Caki2 (cell line): ENCODE measurements at regions not wholly inside any gene's neighbourhood (a gene's known extent, or its start where the extent isn't known, plus 50 kb on each side); places are given as distances from the start of the nearest gene placed in this dataset.

ENCODE experiments used
- DNase-seq: peaks from one replicate; pipeline ENCODE4 v3.0.0-alpha.2; 2015; ENCODE audit warnings: low read depth
- in situ Hi-C: cut with HindIII; loops from 2 replicates; pipeline ENCODE4 v1.10.0; 2016; ENCODE audit warnings: low sequenced_read_pairs, low pct_unique_long_range_greater_than_20kb, mixed read lengths

DNA sequence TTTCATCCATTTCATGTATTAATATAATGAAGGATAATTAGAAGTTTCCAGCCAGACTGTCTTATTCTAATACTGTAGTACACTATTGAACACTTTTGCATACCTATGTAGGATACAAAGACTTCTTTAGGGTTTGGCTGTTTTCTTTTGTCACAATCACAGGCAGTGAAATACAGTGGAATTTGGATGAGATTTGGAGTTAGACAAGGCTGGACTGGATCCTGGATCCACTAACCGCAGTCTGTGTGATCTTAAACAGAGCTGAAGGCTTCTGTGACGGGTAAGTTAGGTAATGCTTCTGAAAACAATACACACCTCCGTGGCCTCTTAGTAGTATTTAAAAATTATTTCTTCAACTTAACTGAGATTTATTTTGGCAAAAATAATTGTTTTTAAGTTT is 1128.6 kb upstream of the CDH2 start:
- DNase-seq, result no peak
- in situ Hi-C loops, result no loop called here

DNA sequence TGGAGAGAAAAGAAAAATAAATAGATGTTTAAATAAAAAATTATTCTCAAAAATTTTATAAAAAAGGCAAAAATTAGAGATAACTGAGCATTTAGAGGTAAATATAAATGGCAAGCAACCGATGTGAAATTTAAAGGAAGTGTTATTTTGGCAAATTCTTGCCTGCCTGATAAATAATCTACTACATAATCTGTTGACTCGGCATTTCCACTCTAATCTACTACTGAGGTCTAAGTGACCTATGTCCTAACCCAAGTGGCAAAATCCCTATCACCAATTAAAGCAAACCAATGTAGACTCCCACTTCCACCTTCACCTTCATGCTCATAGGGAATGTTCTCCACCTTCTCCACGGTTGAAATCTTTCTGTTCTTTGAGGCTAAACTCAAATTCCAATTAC is 1124.1 kb upstream of the CDH2 start:
- no peak for DNase-seq
- in situ Hi-C loops, result no loop called here

- no peak for DNase-seq
- in situ Hi-C loops, result no loop called here
These were observed 1108.5 kb upstream of the CDH2 start for GRCh38 chr18:29285471-29285870.

DNA sequence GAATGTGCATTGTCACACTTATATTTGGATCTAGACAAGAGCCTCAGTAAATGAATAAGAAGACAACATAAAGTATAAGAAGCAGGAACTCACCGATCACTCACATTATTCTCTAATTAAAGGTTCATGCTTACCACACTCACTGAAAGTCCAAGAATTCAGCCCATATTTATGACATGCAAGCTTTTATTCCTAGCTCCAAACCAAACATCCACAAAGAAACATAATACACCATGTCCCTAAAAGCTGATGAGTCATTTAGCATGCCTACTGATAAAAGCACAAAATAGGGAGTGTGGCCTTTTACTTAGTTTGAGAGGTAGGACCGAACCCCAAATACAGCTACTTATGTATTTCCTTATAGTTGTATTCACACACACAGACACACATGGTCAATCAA is 1094.6 kb upstream of the CDH2 start:
- no peak for DNase-seq

GRCh38 chr18:29259838-29260237 is 1082.9 kb upstream of the CDH2 start:
- no peak for DNase-seq
- in situ Hi-C loops, result no loop called here

More for the DNA sequence above, 1094.6 kb upstream of the CDH2 start:
- in situ Hi-C loops, result no loop called here

DNA sequence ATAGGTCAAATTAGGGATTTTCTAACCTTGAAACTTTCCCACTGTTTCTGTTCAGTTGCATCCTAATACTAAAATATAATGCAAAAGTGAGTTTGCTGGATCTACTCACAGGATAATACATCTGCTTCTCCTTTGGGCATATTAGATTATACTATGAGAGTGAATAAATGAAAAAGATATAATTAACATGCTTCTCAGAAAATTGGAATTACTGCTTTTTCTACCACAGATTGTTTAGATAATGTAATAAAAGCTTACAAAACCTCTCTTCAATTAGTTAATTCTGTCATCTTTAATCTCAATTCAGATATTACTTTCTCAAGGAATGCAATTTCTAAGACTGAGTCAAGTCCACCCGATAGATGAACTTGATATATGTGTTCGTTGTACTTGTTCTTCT is 1077.2 kb upstream of the CDH2 start:
- in situ Hi-C loops, result no loop called here
- no peak for DNase-seq

DNA sequence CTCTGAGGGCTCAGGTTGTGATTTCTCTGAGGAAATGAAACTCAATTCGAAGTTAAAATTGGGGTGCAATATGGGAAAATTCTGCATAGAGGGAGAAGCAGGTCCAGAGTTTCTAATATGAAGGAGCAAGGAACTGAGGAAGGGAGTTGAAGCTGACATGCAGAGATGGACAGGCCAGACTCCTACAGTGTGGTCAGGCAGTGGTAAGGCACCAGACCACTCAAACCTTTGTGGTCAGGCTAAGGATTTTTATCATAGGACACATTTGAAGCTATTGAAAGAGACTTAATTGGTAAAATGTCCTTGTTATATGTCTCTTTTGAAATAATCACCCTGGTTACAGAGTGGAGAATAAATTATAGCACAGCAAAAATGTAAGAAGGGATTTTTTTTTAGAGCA is 1074.8 kb upstream of the CDH2 start:
- in situ Hi-C loops, result no loop called here
- DNase-seq, result no peak

- no peak for DNase-seq
- in situ Hi-C loops, result no loop called here
These were observed 1073.9 kb upstream of the CDH2 start for GRCh38 chr18:29250843-29251242.

- in situ Hi-C loops, result no loop called here
- DNase-seq, result no peak
These were observed 1073.3 kb upstream of the CDH2 start for GRCh38 chr18:29250259-29250658.

- no peak for DNase-seq
- in situ Hi-C loops, result no loop called here
These were observed 1071.9 kb upstream of the CDH2 start for GRCh38 chr18:29248805-29249204.

- in situ Hi-C loops, result no loop called here
- DNase-seq, result no peak
These were observed 1064.3 kb upstream of the CDH2 start for GRCh38 chr18:29241199-29241598.

- in situ Hi-C loops, result no loop called here
These were observed 1057.8 kb upstream of the CDH2 start for GRCh38 chr18:29234751-29235150.

DNA sequence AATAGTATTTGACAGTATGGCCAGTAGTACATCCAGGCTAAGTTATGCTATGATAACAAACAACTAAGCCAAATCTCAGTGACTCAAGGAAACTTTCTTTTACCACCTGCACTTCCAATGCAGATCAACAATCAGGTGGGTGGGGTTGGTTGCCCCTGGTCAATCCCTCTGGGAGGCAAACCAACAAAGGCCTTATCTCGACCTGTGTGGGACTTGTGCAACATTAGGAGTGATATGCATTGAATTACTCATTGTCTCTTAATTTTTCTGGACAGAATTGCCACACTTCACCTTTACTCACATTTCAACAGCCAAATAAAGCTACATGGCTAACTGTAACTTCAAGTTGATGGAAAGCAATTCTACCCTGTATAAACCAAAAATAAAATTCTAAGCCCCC is 1049.3 kb upstream of the CDH2 start:
- in situ Hi-C loops, result no loop called here
- no peak for DNase-seq

More at GRCh38 chr18:29234751-29235150, 1057.8 kb upstream of the CDH2 start:
- DNase-seq, result no peak

DNA sequence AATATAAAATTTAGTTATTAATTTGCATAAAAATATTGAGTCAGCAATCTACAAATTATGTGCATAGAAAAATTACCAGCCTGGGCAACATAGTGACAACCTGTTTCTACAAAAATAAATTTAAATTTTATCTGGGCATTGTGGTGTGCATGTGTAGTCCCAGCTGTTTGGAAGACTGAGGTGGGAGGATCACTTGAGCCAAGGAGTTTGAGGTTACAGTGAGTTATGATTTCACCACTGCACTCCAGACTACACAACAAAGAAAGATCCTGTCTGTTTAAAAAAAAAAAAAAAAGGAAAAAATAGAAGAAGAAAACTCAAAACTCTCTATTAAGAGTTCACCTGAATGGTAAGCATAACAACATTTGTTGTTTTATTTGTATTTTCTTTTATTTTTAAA is 1048.4 kb upstream of the CDH2 start:
- in situ Hi-C loops, result no loop called here
- DNase-seq, result no peak

GRCh38 chr18:29218091-29218490 is 1041.2 kb upstream of the CDH2 start:
- no peak for DNase-seq

DNA sequence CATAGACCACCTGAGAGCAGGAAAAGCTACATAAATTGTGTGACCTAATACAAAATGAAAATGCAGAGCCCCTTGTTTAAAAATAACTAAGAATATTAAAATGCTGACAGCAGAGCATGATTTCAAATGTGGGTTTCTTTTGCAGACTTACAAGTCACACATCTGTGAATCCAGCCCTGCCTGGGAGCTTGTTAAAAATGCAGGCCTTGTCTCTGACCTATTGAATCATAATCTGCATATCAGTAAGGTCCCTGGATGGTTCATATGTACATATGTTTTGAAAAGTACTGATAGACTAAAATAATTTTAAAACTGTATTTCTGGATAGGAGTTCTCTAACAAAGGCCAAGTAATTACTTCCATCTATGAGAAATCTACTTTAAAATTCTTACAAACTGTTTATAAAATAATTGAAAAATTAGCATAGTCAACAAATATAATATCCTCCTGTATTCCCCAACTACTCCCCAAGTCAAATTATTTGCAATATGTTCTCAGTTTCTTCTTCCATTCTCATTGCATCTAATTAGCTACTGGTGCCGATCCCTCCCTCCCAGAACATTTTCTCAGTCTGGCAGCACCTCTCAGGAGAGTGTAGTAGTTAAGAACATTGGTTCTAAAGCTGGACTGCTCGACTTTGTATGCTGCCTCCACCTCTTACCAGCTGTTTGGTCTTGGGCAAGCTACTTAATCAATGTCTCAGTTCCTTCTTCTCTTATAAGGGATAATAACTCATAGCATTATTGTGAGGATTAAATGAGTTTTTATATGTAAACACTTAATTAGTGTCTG is 1040.4 kb upstream of the CDH2 start:
- no peak for DNase-seq
- in situ Hi-C loops, result no loop called here

More at GRCh38 chr18:29218091-29218490, 1041.2 kb upstream of the CDH2 start:
- in situ Hi-C loops, result no loop called here

GRCh38 chr18:29198834-29199233 is 1021.9 kb upstream of the CDH2 start:
- DNase-seq, result no peak
- in situ Hi-C loops, result no loop called here

DNA sequence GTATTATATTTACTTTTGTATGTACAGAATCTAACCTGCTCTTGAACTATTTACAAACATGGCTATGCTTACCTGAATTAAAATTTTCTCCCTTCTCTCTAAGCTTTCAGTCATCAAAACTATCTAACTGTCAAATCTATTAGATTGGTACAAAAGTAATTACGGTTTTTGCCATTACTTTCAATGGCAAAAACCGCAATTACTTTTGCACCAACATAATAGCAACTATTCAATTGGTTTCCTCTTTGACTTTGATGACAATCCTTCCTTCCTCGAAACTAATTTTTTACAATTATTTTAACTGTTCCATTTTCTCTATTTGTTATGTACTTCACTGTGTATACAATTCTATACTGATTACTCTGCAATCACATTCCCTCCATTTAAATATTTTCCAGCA is 1019.4 kb upstream of the CDH2 start:
- no peak for DNase-seq
- in situ Hi-C loops, result no loop called here

GRCh38 chr18:29191263-29191662 is 1014.3 kb upstream of the CDH2 start:
- in situ Hi-C loops, result no loop called here
- DNase-seq, result no peak

GRCh38 chr18:29188760-29189159 is 1011.8 kb upstream of the CDH2 start:
- in situ Hi-C loops, result no loop called here
- no peak for DNase-seq
